Keratinocyte (primary cell): ENCODE measurements at regions not wholly inside any gene's neighbourhood (a gene's known extent, or its start where the extent isn't known, plus 50 kb on each side); places are given as distances from the start of the nearest gene placed in this dataset.

ENCODE experiments used
- EZH2 ChIP-seq: IDR thresholded peaks from one replicate; pipeline ENCODE4 v1.6.1; 2012; ENCODE audit warnings: inconsistent platforms, mild to moderate bottlenecking, low read length, moderate library complexity
- TF ChIP-seq, protein P1 (sequence below), 3 experiments: IDR thresholded peaks in 1 of 3; conservative IDR thresholded peaks in 1 of 3; optimal IDR thresholded peaks in 1 of 3; 2 replicates in 2 of 3; 3 replicates in 1 of 3; pipeline versions ENCODE3 to v1.5.1; 2011; ENCODE audit warnings: low read length in 3 of 3, mild to moderate bottlenecking in 3 of 3, moderate library complexity in 2 of 3, control low read depth in 1 of 3, inconsistent platforms in 1 of 3; ENCODE audit not compliant: insufficient read depth in 2 of 3; ENCODE audit errors: extremely low read depth in 1 of 3

DNA sequence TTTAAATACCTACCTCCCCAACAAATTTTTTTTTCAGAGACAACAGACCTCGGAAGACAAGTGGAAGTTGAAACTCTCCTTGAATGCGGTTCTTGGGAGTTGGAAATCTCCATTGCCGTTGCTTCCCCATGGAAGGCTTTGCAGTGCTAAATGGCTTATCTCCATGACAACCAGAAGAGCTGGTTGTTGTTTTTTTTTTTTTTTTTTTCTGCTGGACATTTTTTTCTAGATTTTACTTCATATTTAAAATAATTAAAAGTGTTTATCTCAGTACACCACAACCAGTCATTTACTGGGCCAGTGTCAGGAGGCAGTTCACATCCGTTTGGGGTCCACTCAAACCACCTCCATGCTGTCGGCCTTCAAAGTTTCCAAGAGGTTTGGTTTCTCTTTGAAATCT is 348.5 kb upstream of the PRKCQ start:
- TF ChIP-seq, protein P1, sequence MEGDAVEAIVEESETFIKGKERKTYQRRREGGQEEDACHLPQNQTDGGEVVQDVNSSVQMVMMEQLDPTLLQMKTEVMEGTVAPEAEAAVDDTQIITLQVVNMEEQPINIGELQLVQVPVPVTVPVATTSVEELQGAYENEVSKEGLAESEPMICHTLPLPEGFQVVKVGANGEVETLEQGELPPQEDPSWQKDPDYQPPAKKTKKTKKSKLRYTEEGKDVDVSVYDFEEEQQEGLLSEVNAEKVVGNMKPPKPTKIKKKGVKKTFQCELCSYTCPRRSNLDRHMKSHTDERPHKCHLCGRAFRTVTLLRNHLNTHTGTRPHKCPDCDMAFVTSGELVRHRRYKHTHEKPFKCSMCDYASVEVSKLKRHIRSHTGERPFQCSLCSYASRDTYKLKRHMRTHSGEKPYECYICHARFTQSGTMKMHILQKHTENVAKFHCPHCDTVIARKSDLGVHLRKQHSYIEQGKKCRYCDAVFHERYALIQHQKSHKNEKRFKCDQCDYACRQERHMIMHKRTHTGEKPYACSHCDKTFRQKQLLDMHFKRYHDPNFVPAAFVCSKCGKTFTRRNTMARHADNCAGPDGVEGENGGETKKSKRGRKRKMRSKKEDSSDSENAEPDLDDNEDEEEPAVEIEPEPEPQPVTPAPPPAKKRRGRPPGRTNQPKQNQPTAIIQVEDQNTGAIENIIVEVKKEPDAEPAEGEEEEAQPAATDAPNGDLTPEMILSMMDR (optimal IDR thresholded peaks at IDR 0.05 in 1 of 3, IDR thresholded peaks at IDR 0.05 in 1 of 3, conservative IDR thresholded peaks at IDR 0.05 in 1 of 3; ENCODE audit: extremely low read depth in 1 of 3, insufficient read depth in 2 of 3, low read length in 3 of 3): no peak
- no peak for TF ChIP-seq EZH2
